ENCODE measurements at regions not wholly inside any gene's neighbourhood (a gene's known extent, or its start where the extent isn't known, plus 50 kb on each side); places are given as distances from the start of the nearest gene placed in this dataset.

DNA sequence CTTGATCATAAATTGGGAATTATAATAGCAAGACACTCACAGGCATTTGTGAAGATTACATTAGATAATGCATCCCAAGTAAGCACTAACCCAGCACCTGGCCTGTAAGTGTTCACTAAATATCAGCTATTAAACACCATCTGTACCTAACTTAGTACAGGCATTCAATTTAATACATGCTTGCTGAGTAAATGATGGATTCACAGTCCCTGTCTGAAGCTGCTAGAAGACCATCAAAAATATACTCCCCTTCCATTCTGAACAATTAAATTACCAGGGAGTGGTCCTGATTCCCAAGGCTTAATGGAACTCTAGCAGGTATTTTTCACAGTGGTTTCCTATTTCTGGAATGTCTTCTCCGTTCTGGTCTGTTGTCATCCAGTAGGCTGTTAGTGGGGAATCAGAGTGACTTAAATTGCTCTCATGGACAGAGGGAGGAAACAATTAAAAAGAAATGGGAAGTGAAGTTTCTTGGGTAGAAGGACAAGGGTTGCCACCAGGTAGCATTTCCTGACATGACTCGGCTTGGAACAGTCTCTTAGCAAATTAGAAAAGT is 233.9 kb downstream of the PTTG2 start (continued):
- TF ChIP-seq, protein P1, sequence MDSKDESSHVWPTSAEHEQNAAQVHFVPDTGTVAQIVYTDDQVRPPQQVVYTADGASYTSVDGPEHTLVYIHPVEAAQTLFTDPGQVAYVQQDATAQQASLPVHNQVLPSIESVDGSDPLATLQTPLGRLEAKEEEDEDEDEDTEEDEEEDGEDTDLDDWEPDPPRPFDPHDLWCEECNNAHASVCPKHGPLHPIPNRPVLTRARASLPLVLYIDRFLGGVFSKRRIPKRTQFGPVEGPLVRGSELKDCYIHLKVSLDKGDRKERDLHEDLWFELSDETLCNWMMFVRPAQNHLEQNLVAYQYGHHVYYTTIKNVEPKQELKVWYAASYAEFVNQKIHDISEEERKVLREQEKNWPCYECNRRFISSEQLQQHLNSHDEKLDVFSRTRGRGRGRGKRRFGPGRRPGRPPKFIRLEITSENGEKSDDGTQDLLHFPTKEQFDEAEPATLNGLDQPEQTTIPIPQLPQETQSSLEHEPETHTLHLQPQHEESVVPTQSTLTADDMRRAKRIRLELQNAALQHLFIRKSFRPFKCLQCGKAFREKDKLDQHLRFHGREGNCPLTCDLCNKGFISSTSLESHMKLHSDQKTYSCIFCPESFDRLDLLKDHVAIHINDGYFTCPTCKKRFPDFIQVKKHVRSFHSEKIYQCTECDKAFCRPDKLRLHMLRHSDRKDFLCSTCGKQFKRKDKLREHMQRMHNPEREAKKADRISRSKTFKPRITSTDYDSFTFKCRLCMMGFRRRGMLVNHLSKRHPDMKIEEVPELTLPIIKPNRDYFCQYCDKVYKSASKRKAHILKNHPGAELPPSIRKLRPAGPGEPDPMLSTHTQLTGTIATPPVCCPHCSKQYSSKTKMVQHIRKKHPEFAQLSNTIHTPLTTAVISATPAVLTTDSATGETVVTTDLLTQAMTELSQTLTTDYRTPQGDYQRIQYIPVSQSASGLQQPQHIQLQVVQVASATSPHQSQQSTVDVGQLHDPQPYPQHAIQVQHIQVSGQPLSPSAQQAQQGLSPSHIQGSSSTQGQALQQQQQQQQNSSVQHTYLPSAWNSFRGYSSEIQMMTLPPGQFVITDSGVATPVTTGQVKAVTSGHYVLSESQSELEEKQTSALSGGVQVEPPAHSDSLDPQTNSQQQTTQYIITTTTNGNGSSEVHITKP (IDR thresholded peaks at IDR 0.05; ENCODE audit: partially characterized antibody): no peak
- no peak for TF ChIP-seq FOXK1 (CRISPR knock-in tag; IDR thresholded peaks at IDR 0.05; ENCODE audit: borderline replicate concordance)
- TF ChIP-seq ZNF140 (CRISPR knock-in tag; IDR thresholded peaks at IDR 0.05): no peak
- TF ChIP-seq, protein P2, sequence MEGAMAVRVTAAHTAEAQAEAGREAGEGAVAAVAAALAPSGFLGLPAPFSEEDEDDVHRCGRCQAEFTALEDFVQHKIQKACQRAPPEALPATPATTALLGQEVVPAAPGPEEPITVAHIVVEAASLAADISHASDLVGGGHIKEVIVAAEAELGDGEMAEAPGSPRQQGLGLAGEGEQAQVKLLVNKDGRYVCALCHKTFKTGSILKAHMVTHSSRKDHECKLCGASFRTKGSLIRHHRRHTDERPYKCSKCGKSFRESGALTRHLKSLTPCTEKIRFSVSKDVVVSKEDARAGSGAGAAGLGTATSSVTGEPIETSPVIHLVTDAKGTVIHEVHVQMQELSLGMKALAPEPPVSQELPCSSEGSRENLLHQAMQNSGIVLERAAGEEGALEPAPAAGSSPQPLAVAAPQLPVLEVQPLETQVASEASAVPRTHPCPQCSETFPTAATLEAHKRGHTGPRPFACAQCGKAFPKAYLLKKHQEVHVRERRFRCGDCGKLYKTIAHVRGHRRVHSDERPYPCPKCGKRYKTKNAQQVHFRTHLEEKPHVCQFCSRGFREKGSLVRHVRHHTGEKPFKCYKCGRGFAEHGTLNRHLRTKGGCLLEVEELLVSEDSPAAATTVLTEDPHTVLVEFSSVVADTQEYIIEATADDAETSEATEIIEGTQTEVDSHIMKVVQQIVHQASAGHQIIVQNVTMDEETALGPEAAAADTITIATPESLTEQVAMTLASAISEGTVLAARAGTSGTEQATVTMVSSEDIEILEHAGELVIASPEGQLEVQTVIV (CRISPR knock-in tag; IDR thresholded peaks at IDR 0.05; ENCODE audit: borderline replicate concordance): no peak
- no peak for TF ChIP-seq NFXL1 (CRISPR knock-in tag; IDR thresholded peaks at IDR 0.05)
- TF ChIP-seq GABPB1 (CRISPR knock-in tag; IDR thresholded peaks at IDR 0.05): no peak

All from K562 (cell line).